ENCODE measurements at regions not wholly inside any gene's neighbourhood (a gene's known extent, or its start where the extent isn't known, plus 50 kb on each side); places are given as distances from the start of the nearest gene placed in this dataset.

- Histone ChIP-seq H3K27ac (ENCODE audit: low read depth in 1 of 2, low read length in 1 of 2) (no peak overlapping the region), H3K27me3 (ENCODE audit: control insufficient read depth in 2 of 2, insufficient read depth in 1 of 2, low read length in 1 of 2) (no peaks in the 10 kb centered on the region), H3K36me3 (ENCODE audit: control insufficient read depth in 2 of 2, insufficient read depth in 2 of 2, low read length in 1 of 2) (no peaks in the 10 kb centered on the region), H3K4me3 (ENCODE audit: low read length in 2 of 2) (no peak overlapping the region), H3K4me1 (ENCODE audit: control insufficient read depth in 2 of 2, insufficient read depth in 2 of 2, low read length in 2 of 2) (no peaks in the 10 kb centered on the region), H3K9me3 (ENCODE audit: control insufficient read depth in 2 of 2, insufficient read depth in 1 of 2, low read length in 1 of 2) (no peaks in the 10 kb centered on the region)
- no peak for DNase-seq (ENCODE audit: low read depth in 6 of 9, low spot score in 9 of 9)
- WGBS, result 89% methylated on average over 2 of the region's 2 CpGs
These were observed 933.1 kb downstream of the DIAPH3 start for GRCh38 chr13:59230484-59231264.

GRCh38 chr13:59236309-59236919 is 927.3 kb downstream of the DIAPH3 start:
- Histone ChIP-seq H3K27ac (ENCODE audit: low read depth in 1 of 2, low read length in 1 of 2) (no peak overlapping the region), H3K9me3 (ENCODE audit: control insufficient read depth in 2 of 2, insufficient read depth in 1 of 2, low read length in 1 of 2) (no peaks in the 10 kb centered on the region), H3K4me3 (ENCODE audit: low read length in 2 of 2) (no peak overlapping the region), H3K4me1 (ENCODE audit: control insufficient read depth in 2 of 2, insufficient read depth in 2 of 2, low read length in 2 of 2) (no peaks in the 10 kb centered on the region), H3K27me3 (ENCODE audit: control insufficient read depth in 2 of 2, insufficient read depth in 1 of 2, low read length in 1 of 2) (no peaks in the 10 kb centered on the region), H3K36me3 (ENCODE audit: control insufficient read depth in 2 of 2, insufficient read depth in 2 of 2, low read length in 1 of 2) (no peaks in the 10 kb centered on the region)
- WGBS, result 94% methylated on average over 5 of the region's 5 CpGs
- no peak for DNase-seq (ENCODE audit: low read depth in 6 of 9, low spot score in 9 of 9)

- Histone ChIP-seq H3K27ac (ENCODE audit: low read depth in 1 of 2, low read length in 1 of 2) (no peak overlapping the region), H3K27me3 (ENCODE audit: control insufficient read depth in 2 of 2, insufficient read depth in 1 of 2, low read length in 1 of 2) (no peaks in the 10 kb centered on the region), H3K36me3 (ENCODE audit: control insufficient read depth in 2 of 2, insufficient read depth in 2 of 2, low read length in 1 of 2) (no peaks in the 10 kb centered on the region), H3K4me3 (ENCODE audit: low read length in 2 of 2) (no peak overlapping the region), H3K4me1 (ENCODE audit: control insufficient read depth in 2 of 2, insufficient read depth in 2 of 2, low read length in 2 of 2) (no peaks in the 10 kb centered on the region), H3K9me3 (ENCODE audit: control insufficient read depth in 2 of 2, insufficient read depth in 1 of 2, low read length in 1 of 2) (no peaks in the 10 kb centered on the region)
- 94% methylated on average over 1 of the region's 1 CpG for WGBS
- no peak for DNase-seq (ENCODE audit: low read depth in 6 of 9, low spot score in 9 of 9)
These were observed 926.8 kb downstream of the DIAPH3 start for GRCh38 chr13:59236944-59237343.

GRCh38 chr13:59247171-59247570 is 916.6 kb downstream of the DIAPH3 start:
- Histone ChIP-seq H3K9me3 (ENCODE audit: control insufficient read depth in 2 of 2, insufficient read depth in 1 of 2, low read length in 1 of 2) (no peaks in the 10 kb centered on the region), H3K27ac (ENCODE audit: low read depth in 1 of 2, low read length in 1 of 2) (no peak overlapping the region), H3K4me3 (ENCODE audit: low read length in 2 of 2) (no peak overlapping the region), H3K27me3 (ENCODE audit: control insufficient read depth in 2 of 2, insufficient read depth in 1 of 2, low read length in 1 of 2) (no peaks in the 10 kb centered on the region), H3K4me1 (ENCODE audit: control insufficient read depth in 2 of 2, insufficient read depth in 2 of 2, low read length in 2 of 2) (no peaks in the 10 kb centered on the region), H3K36me3 (ENCODE audit: control insufficient read depth in 2 of 2, insufficient read depth in 2 of 2, low read length in 1 of 2) (no peaks in the 10 kb centered on the region)
- DNase-seq (ENCODE audit: low read depth in 6 of 9, low spot score in 9 of 9), result no peak
- 96% methylated on average over 5 of the region's 5 CpGs for WGBS

- Histone ChIP-seq H3K27ac (ENCODE audit: low read depth in 1 of 2, low read length in 1 of 2) (no peak overlapping the region), H3K36me3 (ENCODE audit: control insufficient read depth in 2 of 2, insufficient read depth in 2 of 2, low read length in 1 of 2) (no peaks in the 10 kb centered on the region), H3K4me3 (ENCODE audit: low read length in 2 of 2) (no peak overlapping the region), H3K27me3 (ENCODE audit: control insufficient read depth in 2 of 2, insufficient read depth in 1 of 2, low read length in 1 of 2) (no peaks in the 10 kb centered on the region), H3K4me1 (ENCODE audit: control insufficient read depth in 2 of 2, insufficient read depth in 2 of 2, low read length in 2 of 2) (no peaks in the 10 kb centered on the region), H3K9me3 (ENCODE audit: control insufficient read depth in 2 of 2, insufficient read depth in 1 of 2, low read length in 1 of 2) (no peaks in the 10 kb centered on the region)
- DNase-seq (ENCODE audit: low read depth in 6 of 9, low spot score in 9 of 9), result no peak
- 88% methylated on average over 5 of the region's 5 CpGs for WGBS
These were observed 913.2 kb downstream of the DIAPH3 start for GRCh38 chr13:59250336-59251189.

GRCh38 chr13:59259165-59260000 is 904.3 kb downstream of the DIAPH3 start:
- H3K4me3 ChIP-seq (ENCODE audit: low read length in 2 of 2), result no peak overlapping the region
- no peaks in the 10 kb centered on the region for H3K4me1 ChIP-seq (ENCODE audit: control insufficient read depth in 2 of 2, insufficient read depth in 2 of 2, low read length in 2 of 2)
- no peak overlapping the region for H3K27ac ChIP-seq (ENCODE audit: low read depth in 1 of 2, low read length in 1 of 2)
- no peaks in the 10 kb centered on the region for H3K9me3 ChIP-seq (ENCODE audit: control insufficient read depth in 2 of 2, insufficient read depth in 1 of 2, low read length in 1 of 2)
- H3K27me3 ChIP-seq (ENCODE audit: control insufficient read depth in 2 of 2, insufficient read depth in 1 of 2, low read length in 1 of 2), result no peaks in the 10 kb centered on the region
- no peaks in the 10 kb centered on the region for H3K36me3 ChIP-seq (ENCODE audit: control insufficient read depth in 2 of 2, insufficient read depth in 2 of 2, low read length in 1 of 2)
- 94% methylated on average over 9 of the region's 9 CpGs for WGBS
- DNase-seq (ENCODE audit: low read depth in 6 of 9, low spot score in 9 of 9), result no peak

- Histone ChIP-seq H3K27ac (ENCODE audit: low read depth in 1 of 2, low read length in 1 of 2) (no peak overlapping the region), H3K9me3 (ENCODE audit: control insufficient read depth in 2 of 2, insufficient read depth in 1 of 2, low read length in 1 of 2) (no peaks in the 10 kb centered on the region), H3K4me3 (ENCODE audit: low read length in 2 of 2) (no peak overlapping the region), H3K36me3 (ENCODE audit: control insufficient read depth in 2 of 2, insufficient read depth in 2 of 2, low read length in 1 of 2) (no peaks in the 10 kb centered on the region), H3K4me1 (ENCODE audit: control insufficient read depth in 2 of 2, insufficient read depth in 2 of 2, low read length in 2 of 2) (no peaks in the 10 kb centered on the region), H3K27me3 (ENCODE audit: control insufficient read depth in 2 of 2, insufficient read depth in 1 of 2, low read length in 1 of 2) (no peaks in the 10 kb centered on the region)
- WGBS, result 84% methylated on average over 4 of the region's 4 CpGs
- DNase-seq (ENCODE audit: low read depth in 6 of 9, low spot score in 9 of 9), result peak in 1 of 9 donors; percentile 2
These were observed 901.7 kb downstream of the DIAPH3 start for GRCh38 chr13:59261928-59262488.

GRCh38 chr13:59263531-59263930 is 900.2 kb downstream of the DIAPH3 start:
- Histone ChIP-seq H3K27ac (ENCODE audit: low read depth in 1 of 2, low read length in 1 of 2) (no peak overlapping the region), H3K4me1 (ENCODE audit: control insufficient read depth in 2 of 2, insufficient read depth in 2 of 2, low read length in 2 of 2) (no peaks in the 10 kb centered on the region), H3K4me3 (ENCODE audit: low read length in 2 of 2) (no peak overlapping the region), H3K9me3 (ENCODE audit: control insufficient read depth in 2 of 2, insufficient read depth in 1 of 2, low read length in 1 of 2) (no peaks in the 10 kb centered on the region), H3K36me3 (ENCODE audit: control insufficient read depth in 2 of 2, insufficient read depth in 2 of 2, low read length in 1 of 2) (no peaks in the 10 kb centered on the region), H3K27me3 (ENCODE audit: control insufficient read depth in 2 of 2, insufficient read depth in 1 of 2, low read length in 1 of 2) (no peaks in the 10 kb centered on the region)
- no peak for DNase-seq (ENCODE audit: low read depth in 6 of 9, low spot score in 9 of 9)

Measured in thymus (tissue), 11 donors.